Endothelial cell (in vitro differentiated cells): ENCODE measurements at regions not wholly inside any gene's neighbourhood (a gene's known extent, or its start where the extent isn't known, plus 50 kb on each side); places are given as distances from the start of the nearest gene placed in this dataset.

ENCODE experiments used
- DNase-seq: peaks from one replicate; pipeline ENCODE4 v3.0.0; 2021; ENCODE audit warnings: low spot score
- H3K27ac Mint-ChIP-seq: one replicate; pipeline ENCODE4 v1.8.0; 2021; ENCODE audit warnings: mixed read lengths, inconsistent platforms; ENCODE audit not compliant: unreplicated experiment
- H3K27me3 Mint-ChIP-seq: one replicate; pipeline ENCODE4 v1.8.0; 2021; ENCODE audit warnings: mild to moderate bottlenecking, moderate library complexity, mixed read lengths, inconsistent platforms; ENCODE audit not compliant: unreplicated experiment
- H3K36me3 Mint-ChIP-seq: one replicate; pipeline ENCODE4 v1.8.0; 2021; ENCODE audit warnings: mild to moderate bottlenecking, low read depth, mixed read lengths, inconsistent platforms; ENCODE audit not compliant: unreplicated experiment
- H3K4me1 Mint-ChIP-seq: one replicate; pipeline ENCODE4 v1.8.0; 2021; ENCODE audit warnings: mild to moderate bottlenecking, mixed read lengths, inconsistent platforms; ENCODE audit not compliant: unreplicated experiment
- H3K4me3 Mint-ChIP-seq: one replicate; pipeline ENCODE4 v1.8.0; 2021; ENCODE audit warnings: mild to moderate bottlenecking, mixed read lengths, inconsistent platforms; ENCODE audit not compliant: unreplicated experiment
- H3K9me3 Mint-ChIP-seq: one replicate; pipeline ENCODE4 v1.8.0; 2021; ENCODE audit warnings: mixed read lengths, inconsistent platforms; ENCODE audit not compliant: unreplicated experiment
- CTCF ChIP-seq: fragments of 200-600 bp; sonication (generic); IDR thresholded peaks from one replicate; pipeline ENCODE4 v1.5.0; 2021; ENCODE audit warnings: antibody characterized with exemption; ENCODE audit not compliant: unreplicated experiment

DNA sequence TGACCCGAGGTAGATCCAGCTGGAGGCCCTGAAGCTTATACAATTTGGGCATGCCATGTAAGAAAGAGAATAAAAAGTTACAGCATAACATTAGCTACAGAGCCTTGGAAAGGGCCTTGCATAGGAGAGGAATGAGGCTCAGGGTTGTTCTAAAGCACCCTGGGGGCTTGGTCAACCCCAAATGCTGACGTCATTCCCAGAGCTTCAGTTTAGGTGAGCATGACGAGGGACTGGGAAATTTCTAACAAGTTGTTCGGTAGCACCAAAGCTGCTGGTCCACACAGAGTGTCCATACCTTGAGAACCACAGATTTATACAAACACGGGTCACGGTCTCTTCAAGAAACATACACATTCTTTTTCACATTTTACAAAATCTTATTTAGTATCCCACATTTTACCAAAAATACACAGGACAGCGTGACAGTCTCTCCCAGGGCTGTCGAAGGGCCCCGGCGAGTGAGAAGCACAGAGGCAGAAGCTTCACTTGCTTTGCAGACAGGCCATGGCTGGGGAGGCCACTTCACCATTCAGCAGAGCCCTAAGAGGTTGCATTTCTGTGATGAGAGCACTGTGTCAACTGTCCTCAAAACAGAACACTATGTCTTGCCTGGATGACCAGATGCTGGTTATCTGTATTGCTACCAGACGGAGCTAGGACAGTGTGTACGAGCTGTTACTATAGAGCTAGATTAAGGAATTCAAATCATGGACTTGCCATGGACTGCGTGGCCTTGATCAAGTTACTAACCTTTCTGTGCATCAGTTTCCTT is 68.2 kb upstream of the ARRDC4 start:
- H3K27ac Mint-ChIP-seq = no peak overlapping the region
- no peak overlapping the region for H3K4me3 Mint-ChIP-seq
- TF ChIP-seq CTCF = no peak
- H3K27me3 Mint-ChIP-seq = peaks cover 2% of the 10 kb centered on the region
- H3K9me3 Mint-ChIP-seq = no peaks in the 10 kb centered on the region
- no peak for DNase-seq
- H3K4me1 Mint-ChIP-seq = no peaks in the 10 kb centered on the region
- H3K36me3 Mint-ChIP-seq = no peaks in the 10 kb centered on the region

- H3K36me3 Mint-ChIP-seq = no peaks in the 10 kb centered on the region
- H3K4me3 Mint-ChIP-seq = no peak overlapping the region
- H3K4me1 Mint-ChIP-seq = no peaks in the 10 kb centered on the region
- no peaks in the 10 kb centered on the region for H3K9me3 Mint-ChIP-seq
- no peaks in the 10 kb centered on the region for H3K27me3 Mint-ChIP-seq
- no peak for TF ChIP-seq CTCF
- DNase-seq = no peak
- H3K27ac Mint-ChIP-seq = no peak overlapping the region
Observed at GRCh38 chr15:97893967-97894366, 66.5 kb upstream of the ARRDC4 start.

- no peak overlapping the region for H3K27ac Mint-ChIP-seq
- H3K4me1 Mint-ChIP-seq = no peaks in the 10 kb centered on the region
- H3K27me3 Mint-ChIP-seq = no peaks in the 10 kb centered on the region
- H3K36me3 Mint-ChIP-seq = no peaks in the 10 kb centered on the region
- no peak overlapping the region for H3K4me3 Mint-ChIP-seq
- no peak for TF ChIP-seq CTCF
- H3K9me3 Mint-ChIP-seq = no peaks in the 10 kb centered on the region
- DNase-seq = no peak
Observed at GRCh38 chr15:97899981-97900380, 60.5 kb upstream of the ARRDC4 start.

- Mint-ChIP-seq H3K4me3 (no peak overlapping the region), H3K4me1 (no peaks in the 10 kb centered on the region), H3K27me3 (no peaks in the 10 kb centered on the region), H3K27ac (no peak overlapping the region), H3K9me3 (no peaks in the 10 kb centered on the region), H3K36me3 (no peaks in the 10 kb centered on the region)
- no peak for TF ChIP-seq CTCF
- no peak for DNase-seq
Observed at GRCh38 chr15:97902140-97902780, 58.2 kb upstream of the ARRDC4 start.

DNA sequence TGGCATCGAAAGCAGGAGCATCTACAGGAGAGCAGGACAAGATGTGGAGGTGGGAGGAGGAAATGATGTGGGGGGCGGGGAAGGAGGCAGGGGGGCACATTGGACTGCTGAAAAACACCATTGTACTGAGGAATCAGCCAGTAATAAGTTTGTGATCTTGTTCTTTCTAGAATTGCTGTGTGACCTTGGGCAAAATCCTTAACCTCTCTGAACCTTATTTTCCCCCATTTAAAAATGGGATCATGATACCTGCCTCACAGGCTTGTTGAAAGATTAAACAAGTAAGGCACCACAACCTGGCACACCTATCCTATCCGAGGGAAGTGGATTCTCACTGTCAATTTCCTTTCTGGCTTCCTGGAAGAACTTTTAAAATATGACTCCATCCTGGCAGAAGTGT is 56.9 kb upstream of the ARRDC4 start:
- no peak for TF ChIP-seq CTCF
- Mint-ChIP-seq H3K4me1 (no peaks in the 10 kb centered on the region), H3K4me3 (no peak overlapping the region), H3K27ac (no peak overlapping the region), H3K9me3 (no peaks in the 10 kb centered on the region), H3K36me3 (no peaks in the 10 kb centered on the region), H3K27me3 (no peaks in the 10 kb centered on the region)
- no peak for DNase-seq
